Progenitor cell of endocrine pancreas (in vitro differentiated cells): ENCODE measurements at regions not wholly inside any gene's neighbourhood (a gene's known extent, or its start where the extent isn't known, plus 50 kb on each side); places are given as distances from the start of the nearest gene placed in this dataset.

Experiments
- DNase-seq: peaks from one replicate; pipeline ENCODE4 v3.0.0; 2021; ENCODE audit warnings: low spot score; ENCODE audit not compliant: unreplicated experiment
- H3K27ac Mint-ChIP-seq: 2 replicates; pipeline ENCODE4 v1.8.0; 2021; ENCODE audit warnings: mild to moderate bottlenecking, moderate library complexity, mixed read lengths
- H3K27me3 Mint-ChIP-seq: 2 replicates; pipeline ENCODE4 v1.8.0; 2021; ENCODE audit warnings: mixed read lengths
- H3K36me3 Mint-ChIP-seq: 2 replicates; pipeline ENCODE4 v1.8.0; 2022; ENCODE audit warnings: mixed read lengths; ENCODE audit not compliant: insufficient read depth
- H3K4me1 Mint-ChIP-seq: 2 replicates; pipeline ENCODE4 v1.8.0; 2021; ENCODE audit warnings: low read depth, mixed read lengths
- H3K4me3 Mint-ChIP-seq: 2 replicates; pipeline ENCODE4 v1.8.0; 2021; ENCODE audit warnings: low read depth, mild to moderate bottlenecking, moderate library complexity, mixed read lengths
- H3K9me3 Mint-ChIP-seq: 2 replicates; pipeline ENCODE4 v1.8.0; 2021; ENCODE audit warnings: low read depth, mixed read lengths
- CTCF ChIP-seq: fragments of 200-600 bp; sonication (generic); IDR thresholded peaks from one replicate; pipeline ENCODE4 v1.5.0; 2021; ENCODE audit warnings: antibody characterized with exemption, mild to moderate bottlenecking; ENCODE audit not compliant: unreplicated experiment

GRCh38 chr14:48127674-48128073, 452.3 kb upstream of the MDGA2 start:
- Mint-ChIP-seq H3K27ac (no peak overlapping the region), H3K4me3 (no peak overlapping the region), H3K4me1 (peaks cover 19% of the 10 kb centered on the region), H3K9me3 (no peaks in the 10 kb centered on the region), H3K27me3 (no peaks in the 10 kb centered on the region), H3K36me3 (no peaks in the 10 kb centered on the region)
- no peak for TF ChIP-seq CTCF
- DNase-seq, result no peak

GRCh38 chr14:48125654-48126053, 450.2 kb upstream of the MDGA2 start:
- TF ChIP-seq CTCF, result no peak
- H3K9me3 Mint-ChIP-seq, result no peaks in the 10 kb centered on the region
- peaks cover 19% of the 10 kb centered on the region for H3K4me1 Mint-ChIP-seq
- H3K4me3 Mint-ChIP-seq, result peak overlapping the region; percentile 6
- H3K27me3 Mint-ChIP-seq, result no peaks in the 10 kb centered on the region
- no peaks in the 10 kb centered on the region for H3K36me3 Mint-ChIP-seq
- peak overlapping the region; percentile 79 for H3K27ac Mint-ChIP-seq
- no peak for DNase-seq

- H3K4me3 Mint-ChIP-seq, result no peak overlapping the region
- no peak for DNase-seq
- H3K27ac Mint-ChIP-seq, result no peak overlapping the region
- no peaks in the 10 kb centered on the region for H3K27me3 Mint-ChIP-seq
- H3K4me1 Mint-ChIP-seq, result peaks cover 3% of the 10 kb centered on the region
- TF ChIP-seq CTCF, result no peak
- H3K36me3 Mint-ChIP-seq, result no peaks in the 10 kb centered on the region
- H3K9me3 Mint-ChIP-seq, result no peaks in the 10 kb centered on the region
These were observed 438.3 kb upstream of the MDGA2 start for GRCh38 chr14:48113713-48114112.

- TF ChIP-seq CTCF, result no peak
- Mint-ChIP-seq H3K36me3 (no peaks in the 10 kb centered on the region), H3K4me1 (peaks cover 3% of the 10 kb centered on the region), H3K9me3 (no peaks in the 10 kb centered on the region), H3K27me3 (no peaks in the 10 kb centered on the region), H3K27ac (no peak overlapping the region), H3K4me3 (no peak overlapping the region)
- no peak for DNase-seq
These were observed 435.7 kb upstream of the MDGA2 start for GRCh38 chr14:48111151-48111550.

- Mint-ChIP-seq H3K4me1 (no peaks in the 10 kb centered on the region), H3K9me3 (peaks cover 6% of the 10 kb centered on the region), H3K36me3 (no peaks in the 10 kb centered on the region), H3K27me3 (no peaks in the 10 kb centered on the region), H3K27ac (peak overlapping the region; percentile 62), H3K4me3 (no peak overlapping the region)
- DNase-seq, result no peak
- TF ChIP-seq CTCF, result no peak
These were observed 432.2 kb upstream of the MDGA2 start for GRCh38 chr14:48107646-48108045.

GRCh38 chr14:48096897-48097296, 421.5 kb upstream of the MDGA2 start:
- no peak overlapping the region for H3K4me3 Mint-ChIP-seq
- H3K9me3 Mint-ChIP-seq, result peaks cover 9% of the 10 kb centered on the region
- no peak overlapping the region for H3K27ac Mint-ChIP-seq
- DNase-seq, result no peak
- no peaks in the 10 kb centered on the region for H3K4me1 Mint-ChIP-seq
- TF ChIP-seq CTCF, result no peak
- H3K36me3 Mint-ChIP-seq, result no peaks in the 10 kb centered on the region
- no peaks in the 10 kb centered on the region for H3K27me3 Mint-ChIP-seq
